SK-N-SH (cell line): ENCODE measurements at regions not wholly inside any gene's neighbourhood (a gene's known extent, or its start where the extent isn't known, plus 50 kb on each side); places are given as distances from the start of the nearest gene placed in this dataset.

ENCODE experiments used
- CTCF ChIA-PET: fragments of 300-600, 350-600 bp; formaldehyde crosslinking; extraction: SDS; loops from one replicate; lab custom pipeline; 2021; lab: Yijun Ruan, JAX
- POLR2A ChIA-PET: fragments of 350-600 bp; sonication (Branson Sonifier 250); formaldehyde crosslinking; extraction: SDS; loops from one replicate; lab custom pipeline; 2020; ENCODE audit warnings: antibody characterized with exemption, inconsistent platforms; lab: Yijun Ruan, JAX
- DNase-seq: peaks from one replicate; pipeline ENCODE4 v3.0.0; 2012
- H2AFZ ChIP-seq: fragments of 200-600 bp; sonication (generic); 2 replicates; pipeline ENCODE4 v1.8.1; 2016; ENCODE audit warnings: antibody characterized with exemption, mild to moderate bottlenecking, low read depth
- H3F3A ChIP-seq: fragments of 200-600 bp; sonication (generic); replicated peaks from 2 replicates; pipeline ENCODE3; 2016; ENCODE audit warnings: antibody characterized with exemption, mild to moderate bottlenecking; ENCODE audit not compliant: insufficient read depth
- H3K27ac ChIP-seq, 2 experiments: fragments of 200-500 bp in 1 of 2; fragments of 200-600 bp in 1 of 2; sonication (Bioruptor generic) in 1 of 2; sonication (generic), shearing (Covaris generic) in 1 of 2; 2 replicates each; pipeline versions ENCODE4 v1.5.1 to v1.6.1; 2014 to 2016; ENCODE audit warnings: low read depth in 2 of 2, inconsistent platforms in 1 of 2, low read length in 1 of 2, mild to moderate bottlenecking in 1 of 2, mixed read lengths in 1 of 2
- H3K27me3 ChIP-seq: fragments of 200-600 bp; sonication (generic), shearing (Covaris generic); 2 replicates; pipeline ENCODE4 v1.6.1; 2016; ENCODE audit warnings: mixed run types; ENCODE audit not compliant: insufficient read depth
- H3K36me3 ChIP-seq, 2 experiments: fragments of 200-500 bp in 1 of 2; fragments of 200-600 bp in 1 of 2; sonication (Bioruptor generic) in 1 of 2; sonication (generic) in 1 of 2; replicated peaks in 1 of 2; 2 replicates each; pipeline versions ENCODE3 to v1.5.1; 2014 to 2016; ENCODE audit warnings: low read length in 1 of 2, mild to moderate bottlenecking in 1 of 2; ENCODE audit not compliant: insufficient read depth in 2 of 2, control insufficient read depth in 1 of 2
- H3K4me1 ChIP-seq, 2 experiments: fragments of 200-500 bp in 1 of 2; fragments of 200-600 bp in 1 of 2; sonication (Bioruptor generic) in 1 of 2; sonication (generic), shearing (Covaris generic) in 1 of 2; 2 replicates each; pipeline versions ENCODE4 v1.5.1 to v1.6.1; 2014 to 2016; ENCODE audit warnings: low read depth in 1 of 2, low read length in 1 of 2, mixed run types in 1 of 2; ENCODE audit not compliant: insufficient read depth in 2 of 2, control insufficient read depth in 1 of 2
- H3K4me2 ChIP-seq: fragments of 200-600 bp; sonication (generic), shearing (Covaris generic); 2 replicates; pipeline ENCODE4 v1.6.1; 2017; ENCODE audit warnings: mixed run types
- H3K4me3 ChIP-seq, 2 experiments: fragments of 200-500 bp in 1 of 2; fragments of 200-600 bp in 1 of 2; sonication (Bioruptor generic) in 1 of 2; sonication (generic), shearing (Covaris generic) in 1 of 2; 2 replicates each; pipeline versions ENCODE4 v1.5.1 to v1.8.1; 2014 to 2016; ENCODE audit warnings: low read depth in 2 of 2, inconsistent platforms in 1 of 2, low read length in 1 of 2, mild to moderate bottlenecking in 1 of 2, mixed read lengths in 1 of 2, moderate library complexity in 1 of 2
- H3K79me2 ChIP-seq: fragments of 200-600 bp; sonication (generic); 2 replicates; pipeline ENCODE4 v1.8.1; 2017; ENCODE audit warnings: mild to moderate bottlenecking; ENCODE audit not compliant: insufficient read depth
- H3K9ac ChIP-seq: fragments of 200-600 bp; sonication (generic); 2 replicates; pipeline ENCODE4 v1.6.1; 2017; ENCODE audit warnings: mixed run types
- H3K9me2 ChIP-seq: fragments of 200-600 bp; sonication (generic); 2 replicates; pipeline ENCODE4 v1.6.1; 2017; ENCODE audit warnings: mixed run types
- H3K9me3 ChIP-seq: fragments of 200-600 bp; sonication (generic); 2 replicates; pipeline ENCODE4 v1.6.1; 2017; ENCODE audit warnings: mixed run types, mild to moderate bottlenecking, moderate library complexity
- H4K20me1 ChIP-seq: fragments of 200-600 bp; sonication (generic); 2 replicates; pipeline ENCODE4 v1.6.1; 2017; ENCODE audit warnings: mild to moderate bottlenecking, mixed run types; ENCODE audit not compliant: insufficient read depth
- CTCF ChIP-seq: fragments of 200-600 bp; sonication (generic); IDR thresholded peaks from 2 replicates; pipeline ENCODE4 v1.6.1; 2017; ENCODE audit warnings: antibody characterized with exemption, mild to moderate bottlenecking, moderate library complexity
- ELF1 ChIP-seq: IDR thresholded peaks from 2 replicates; pipeline ENCODE4 v1.4.0; 2012
- FOSL2 ChIP-seq: IDR thresholded peaks from 2 replicates; pipeline ENCODE4 v1.4.0; 2012; ENCODE audit warnings: low read depth, mild to moderate bottlenecking, moderate library complexity, borderline replicate concordance
- FOXM1 ChIP-seq: IDR thresholded peaks from 2 replicates; pipeline ENCODE4 v1.4.0; 2012; ENCODE audit warnings: low read depth, mild to moderate bottlenecking
- GABPA ChIP-seq: IDR thresholded peaks from 2 replicates; pipeline ENCODE4 v1.4.0; 2012; ENCODE audit warnings: low read depth, mild to moderate bottlenecking
- GATA2 ChIP-seq: sonication (generic); formaldehyde crosslinking; IDR thresholded peaks from 2 replicates; pipeline ENCODE4 v1.5.0; 2020; ENCODE audit warnings: mild to moderate bottlenecking, missing genetic modification reagents
- IRF3 ChIP-seq: fragments of 150-350 bp; IDR thresholded peaks from 2 replicates; pipeline ENCODE4 v1.6.1; 2016; ENCODE audit warnings: mild to moderate bottlenecking, low read depth, low read length
- MAX ChIP-seq: IDR thresholded peaks from 2 replicates; pipeline ENCODE4 v1.4.0; 2012; ENCODE audit warnings: low read depth
- MXI1 ChIP-seq: IDR thresholded peaks from 2 replicates; pipeline ENCODE4 v1.6.1; 2012; ENCODE audit warnings: mild to moderate bottlenecking, low read depth, low read length, improper control_type of control experiment
- NFIC ChIP-seq: IDR thresholded peaks from 2 replicates; pipeline ENCODE4 v1.4.0; 2012; ENCODE audit warnings: borderline replicate concordance
- PBX3 ChIP-seq: IDR thresholded peaks from 2 replicates; pipeline ENCODE4; 2012
- POLR2AphosphoS5 ChIP-seq: IDR thresholded peaks from 2 replicates; pipeline ENCODE4 v1.6.1; 2012; ENCODE audit warnings: low read depth, low read length
- RFX5 ChIP-seq: IDR thresholded peaks from 2 replicates; pipeline ENCODE4 v1.6.1; 2012; ENCODE audit warnings: mild to moderate bottlenecking, improper control_type of control experiment, low read length
- RXRA ChIP-seq: IDR thresholded peaks from 2 replicates; pipeline ENCODE4 v1.4.0; 2012; ENCODE audit warnings: low read depth, mild to moderate bottlenecking, borderline replicate concordance
- SMC3 ChIP-seq: IDR thresholded peaks from 2 replicates; pipeline ENCODE4 v1.6.1; 2012; ENCODE audit warnings: low read depth, low read length, improper control_type of control experiment
- USF1 ChIP-seq: IDR thresholded peaks from 2 replicates; pipeline ENCODE4 v1.4.0; 2012; ENCODE audit warnings: low read depth, borderline replicate concordance
- USF2 ChIP-seq: fragments of 150-350 bp; IDR thresholded peaks from 2 replicates; pipeline ENCODE4 v1.6.1; 2017; ENCODE audit warnings: antibody characterized with exemption, low read length, low read depth, borderline replicate concordance
- ZBTB33 ChIP-seq: IDR thresholded peaks from 2 replicates; pipeline ENCODE4 v1.4.0; 2012; ENCODE audit warnings: low read depth, borderline replicate concordance
- WGBS: methylation state at CpG from one replicate; pipeline ENCODE4 v1.1.6; 2017; ENCODE audit warnings: low lambda C conversion rate; 5-methylcytosine and 5-hydroxymethylcytosine counted together

GRCh38 chr11:71178076-71178475, 74.3 kb downstream of the SHANK2 start:
- Histone ChIP-seq H3K27me3 (no peaks in the 10 kb centered on the region), H3F3A (no peaks in the 10 kb centered on the region), H3K4me2 (no peak overlapping the region), H3K27ac (no peak overlapping the region), H4K20me1 (no peaks in the 10 kb centered on the region), H3K9me3 (no peaks in the 10 kb centered on the region), H3K4me1 (no peaks in the 10 kb centered on the region), H3K9ac (no peak overlapping the region), H3K36me3 (no peaks in the 10 kb centered on the region), H3K9me2 (no peaks in the 10 kb centered on the region), H3K79me2 (no peaks in the 10 kb centered on the region), H3K4me3 (no peak overlapping the region), H2AFZ (no peak overlapping the region)
- TF ChIP-seq RXRA (no peak), FOXM1 (no peak), GABPA (no peak), USF1 (no peak), ZBTB33 (no peak), NFIC (no peak)
- CTCF ChIA-PET = no interaction called here
- no peak for DNase-seq
- 37% methylated on average over 3 of the region's 3 CpGs for WGBS
- POLR2A ChIA-PET = no interaction called here

- H3K4me3 ChIP-seq = no peak overlapping the region
- H3K4me2 ChIP-seq = no peak overlapping the region
- no peaks in the 10 kb centered on the region for H3K4me1 ChIP-seq
- WGBS = 40% methylated on average over 2 of the region's 2 CpGs
- POLR2A ChIA-PET = no interaction called here
- no peaks in the 10 kb centered on the region for H3F3A ChIP-seq
- no peak overlapping the region for H3K27ac ChIP-seq
- no peaks in the 10 kb centered on the region for H3K27me3 ChIP-seq
- no peaks in the 10 kb centered on the region for H3K36me3 ChIP-seq
- H3K9me3 ChIP-seq = no peaks in the 10 kb centered on the region
- H3K9ac ChIP-seq = no peak overlapping the region
- CTCF ChIA-PET = no interaction called here
- no peaks in the 10 kb centered on the region for H3K9me2 ChIP-seq
- no peak for DNase-seq
- H3K79me2 ChIP-seq = no peaks in the 10 kb centered on the region
- no peaks in the 10 kb centered on the region for H4K20me1 ChIP-seq
- no peak overlapping the region for H2AFZ ChIP-seq
- TF ChIP-seq MAX (no peak), NFIC (no peak), MXI1 (no peak), GATA2 (CRISPR knock-in tag) (no peak), FOSL2 (no peak), CTCF (no peak), ELF1 (no peak), ZBTB33 (no peak), SMC3 (no peak), USF2 (no peak), IRF3 (no peak), RFX5 (no peak), POLR2AphosphoS5 (no peak), PBX3 (no peak)
Measured at GRCh38 chr11:71176812-71177211, 75.6 kb downstream of the SHANK2 start.
